Gastrocnemius medialis (tissue), 4 donors: ENCODE measurements at regions not wholly inside any gene's neighbourhood (a gene's known extent, or its start where the extent isn't known, plus 50 kb on each side); places are given as distances from the start of the nearest gene placed in this dataset.

Experiments used
- ATAC-seq, 2 donors: fragments of 150-250 bp; one replicate each; pipeline ENCODE4 v1.9.1; 2016
- DNase-seq, 2 donors: peaks; one replicate each; pipeline ENCODE4 v3.0.0-alpha.2; 2019
- H3K27ac ChIP-seq, 4 donors: fragments of 200-600 bp; sonication (generic); 1 replicate in 1 of 4; 2 replicates in 3 of 4; pipeline ENCODE4 v1.5.1; 2016 to 2018; ENCODE audit warnings: mild to moderate bottlenecking in 2 of 4, moderate library complexity in 1 of 4
- H3K27me3 ChIP-seq, 3 donors: fragments of 200-600 bp; sonication (generic) in 2 of 3; 1 replicate in 1 of 3; 2 replicates in 2 of 3; pipeline versions ENCODE4 v1.5.1 to v1.6.0; 2016 to 2019; ENCODE audit warnings: mild to moderate bottlenecking in 1 of 3, moderate library complexity in 1 of 3
- H3K36me3 ChIP-seq, 2 donors: fragments of 200-600 bp; sonication (generic) in 1 of 2; one replicate each; pipeline ENCODE4 v1.5.1; 2017 to 2018
- H3K4me1 ChIP-seq, 2 donors: fragments of 200-600 bp; sonication (generic) in 1 of 2; one replicate each; pipeline ENCODE4 v1.5.1; 2016 to 2017; ENCODE audit warnings: mild to moderate bottlenecking in 2 of 2
- H3K4me3 ChIP-seq, 4 donors: fragments of 200-600 bp; sonication (generic) in 3 of 4; 1 replicate in 1 of 4; 2 replicates in 3 of 4; pipeline ENCODE4 v1.5.1; 2016 to 2019; ENCODE audit warnings: mild to moderate bottlenecking in 2 of 4
- H3K9me3 ChIP-seq, 3 donors: fragments of 200-600 bp; sonication (generic) in 2 of 3; 1 replicate in 1 of 3; 2 replicates in 2 of 3; pipeline ENCODE4 v1.5.1; 2016 to 2019
- POLR2A ChIP-seq, 2 donors: fragments of 450-650 bp; IDR thresholded peaks; one replicate each; pipeline ENCODE4 v1.6.1; 2017; ENCODE audit warnings: antibody characterized with exemption in 2 of 2, mild to moderate bottlenecking in 2 of 2, moderate library complexity in 2 of 2
- in situ Hi-C, 4 donors: fragments of 200-750 bp; cut with MboI; loops; one replicate each; pipeline versions ENCODE4 v1.15.0 to v1.8.0; 2017; ENCODE audit warnings: low sequenced_read_pairs in 4 of 4
- intact Hi-C: fragments of 100-400 bp; cut with DNase I; formaldehyde crosslinking; loops from one replicate; pipeline ENCODE4 v1.15.1; 2023; ENCODE audit warnings: low total_unique reads
- TF ChIP-seq, protein P1 (sequence below), 5 experiments: fragments of 450-650 bp in 3 of 5; fragments of 200-600 bp in 2 of 5; sonication (generic) in 2 of 5; IDR thresholded peaks in 4 of 5; conservative IDR thresholded peaks in 1 of 5; 1 replicate in 4 of 5; 2 replicates in 1 of 5; pipeline ENCODE4 v1.5.1; 2016 to 2019; ENCODE audit warnings: antibody characterized with exemption in 5 of 5, mild to moderate bottlenecking in 3 of 5, moderate library complexity in 3 of 5

DNA sequence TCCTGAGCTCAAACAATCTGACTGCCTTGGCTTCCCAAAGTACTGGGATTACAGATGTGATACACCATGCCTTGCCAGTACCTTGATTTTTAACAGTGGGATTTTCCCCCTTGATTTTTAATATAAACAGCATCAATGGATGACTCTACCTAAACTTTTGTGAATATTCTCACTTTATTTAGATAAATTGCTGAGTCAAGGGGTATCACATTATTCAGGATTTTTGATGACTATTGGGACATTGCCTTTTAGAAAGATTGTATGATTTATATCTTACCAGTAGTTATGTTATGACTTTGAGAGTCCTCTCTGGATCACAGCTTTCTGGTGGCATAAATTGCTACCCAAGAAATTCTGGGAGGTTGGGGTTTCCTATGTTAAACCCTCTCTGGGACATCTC is 112.5 kb upstream of the SPAG17 start:
- intact Hi-C loops, result loop anchor here (10.0 kb wide), 1 partner anchor 613 kb away; no protein-coding TSS in a partner anchor
- Histone ChIP-seq H3K36me3 (no peaks in the 10 kb centered on the region), H3K4me1 (peaks cover 81 to 83% of the 10 kb centered on the region in 2 donors), H3K4me3 (no peak overlapping the region), H3K9me3 (no peaks in the 10 kb centered on the region), H3K27ac (peak overlapping the region; percentile 84 to 99 (median 89)), H3K27me3 (no peaks in the 10 kb centered on the region)
- ATAC-seq (no peak), DNase-seq (no peak)
- in situ Hi-C loops, result loop anchor here in 1 of 4 donors (25.0 kb wide), 1 partner anchor 665 kb away; no protein-coding TSS in a partner anchor
- no peak for TF ChIP-seq POLR2A (IDR thresholded peaks at IDR 0.05)
- TF ChIP-seq, protein P1, sequence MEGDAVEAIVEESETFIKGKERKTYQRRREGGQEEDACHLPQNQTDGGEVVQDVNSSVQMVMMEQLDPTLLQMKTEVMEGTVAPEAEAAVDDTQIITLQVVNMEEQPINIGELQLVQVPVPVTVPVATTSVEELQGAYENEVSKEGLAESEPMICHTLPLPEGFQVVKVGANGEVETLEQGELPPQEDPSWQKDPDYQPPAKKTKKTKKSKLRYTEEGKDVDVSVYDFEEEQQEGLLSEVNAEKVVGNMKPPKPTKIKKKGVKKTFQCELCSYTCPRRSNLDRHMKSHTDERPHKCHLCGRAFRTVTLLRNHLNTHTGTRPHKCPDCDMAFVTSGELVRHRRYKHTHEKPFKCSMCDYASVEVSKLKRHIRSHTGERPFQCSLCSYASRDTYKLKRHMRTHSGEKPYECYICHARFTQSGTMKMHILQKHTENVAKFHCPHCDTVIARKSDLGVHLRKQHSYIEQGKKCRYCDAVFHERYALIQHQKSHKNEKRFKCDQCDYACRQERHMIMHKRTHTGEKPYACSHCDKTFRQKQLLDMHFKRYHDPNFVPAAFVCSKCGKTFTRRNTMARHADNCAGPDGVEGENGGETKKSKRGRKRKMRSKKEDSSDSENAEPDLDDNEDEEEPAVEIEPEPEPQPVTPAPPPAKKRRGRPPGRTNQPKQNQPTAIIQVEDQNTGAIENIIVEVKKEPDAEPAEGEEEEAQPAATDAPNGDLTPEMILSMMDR (IDR thresholded peaks at IDR 0.05 in 4 of 5, conservative IDR thresholded peaks at IDR 0.05 in 1 of 5), result no peak

DNA sequence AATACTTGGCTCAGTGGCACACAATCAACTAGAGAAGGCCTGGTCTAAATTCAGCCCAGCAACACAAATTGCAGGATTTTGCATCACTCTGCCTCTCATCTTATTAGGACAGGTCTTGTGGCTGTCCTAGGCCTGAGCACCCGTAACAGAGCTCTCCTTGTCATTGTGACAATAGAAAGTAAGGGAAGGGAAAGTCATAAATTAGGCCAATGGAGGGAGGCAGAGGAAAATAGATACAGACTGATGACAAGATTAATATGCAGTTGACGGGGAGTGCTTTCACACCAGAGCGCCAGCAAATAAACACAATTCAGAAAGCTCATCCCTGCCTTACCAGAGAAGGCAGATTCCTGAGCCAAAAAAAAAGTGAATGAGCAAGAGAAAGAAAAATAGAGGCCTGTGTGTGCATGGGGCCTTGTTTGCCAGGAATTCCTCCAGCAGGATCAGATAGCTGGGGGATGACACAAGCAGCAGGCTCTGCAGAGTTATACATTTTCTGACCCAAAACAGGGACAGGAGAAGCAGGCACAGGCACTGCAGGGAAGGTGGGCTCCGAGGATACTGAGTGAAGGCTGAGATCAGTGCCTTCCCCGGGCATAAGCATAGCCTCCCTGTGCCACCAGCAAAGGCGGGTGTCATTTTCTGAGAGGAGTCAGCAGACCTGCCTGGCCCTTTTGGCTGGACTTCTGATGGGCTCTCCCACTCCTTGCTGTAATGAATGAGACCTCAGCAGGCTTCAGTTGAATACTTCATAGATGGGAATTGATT is 110.0 kb upstream of the SPAG17 start:
- Histone ChIP-seq H3K27ac (peak overlapping the region; percentile 84 to 99 (median 89)), H3K36me3 (no peaks in the 10 kb centered on the region), H3K4me3 (no peak overlapping the region), H3K9me3 (no peaks in the 10 kb centered on the region), H3K4me1 (peaks cover 82% of the 10 kb centered on the region in 2 donors), H3K27me3 (no peaks in the 10 kb centered on the region)
- in situ Hi-C loops (loop anchor here in 2 of 4 donors (5.0 to 25.0 kb wide), 2 partner anchors 667 to 692 kb away; partner anchors contain the start of gene TBX15 (in 1 of the 2)), intact Hi-C loops (loop anchor here (10.0 kb wide), 1 partner anchor 610 kb away; no protein-coding TSS in a partner anchor)
- no peak for TF ChIP-seq POLR2A (IDR thresholded peaks at IDR 0.05)
- TF ChIP-seq, protein P1 (IDR thresholded peaks at IDR 0.05 in 4 of 5, conservative IDR thresholded peaks at IDR 0.05 in 1 of 5), result no peak
- ATAC-seq (peak; percentile 0 to 32), DNase-seq (peak; percentile 31 to 77)

DNA sequence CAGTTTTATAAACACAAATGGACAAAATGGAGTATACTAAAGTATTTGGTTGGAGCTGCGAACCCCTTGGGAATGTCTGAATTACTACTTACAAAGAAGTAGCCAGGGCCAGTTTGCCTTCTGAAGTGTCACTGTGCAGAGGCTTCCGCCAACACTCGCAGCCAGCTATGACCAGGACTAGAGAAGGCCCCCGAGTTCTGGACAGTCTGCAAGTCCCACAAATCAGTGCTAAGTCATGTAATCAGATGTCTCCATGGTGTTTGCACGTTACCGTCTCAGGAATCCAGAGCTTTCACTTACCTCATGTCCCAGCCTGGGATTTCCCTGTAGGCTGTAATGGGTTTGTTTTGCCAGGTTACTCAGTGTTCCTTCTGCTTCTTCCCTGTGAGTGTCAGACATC is 106.6 kb upstream of the SPAG17 start:
- H3K36me3 ChIP-seq, result no peaks in the 10 kb centered on the region
- ATAC-seq, result peak; percentile 42 to 51
- H3K4me3 ChIP-seq, result no peak overlapping the region
- no peaks in the 10 kb centered on the region for H3K27me3 ChIP-seq
- DNase-seq, result peak; percentile 79 to 91
- intact Hi-C loops (loop anchor here (2.0 to 10.0 kb wide), 3 partner anchors 607 to 671 kb away; no protein-coding TSS in a partner anchor), in situ Hi-C loops (loop anchor here in 2 of 4 donors (5.0 to 25.0 kb wide), 2 partner anchors 671 to 696 kb away; partner anchors contain the start of gene TBX15 (in 1 of the 2))
- no peaks in the 10 kb centered on the region for H3K9me3 ChIP-seq
- peaks cover 56 to 60% of the 10 kb centered on the region in 2 donors for H3K4me1 ChIP-seq
- H3K27ac ChIP-seq, result peak overlapping the region; percentile 93 to 99 (median 96)
- TF ChIP-seq, protein P1 (IDR thresholded peaks at IDR 0.05 in 4 of 5, conservative IDR thresholded peaks at IDR 0.05 in 1 of 5), result no peak
- TF ChIP-seq POLR2A (IDR thresholded peaks at IDR 0.05), result peak; percentile 18 to 52

DNA sequence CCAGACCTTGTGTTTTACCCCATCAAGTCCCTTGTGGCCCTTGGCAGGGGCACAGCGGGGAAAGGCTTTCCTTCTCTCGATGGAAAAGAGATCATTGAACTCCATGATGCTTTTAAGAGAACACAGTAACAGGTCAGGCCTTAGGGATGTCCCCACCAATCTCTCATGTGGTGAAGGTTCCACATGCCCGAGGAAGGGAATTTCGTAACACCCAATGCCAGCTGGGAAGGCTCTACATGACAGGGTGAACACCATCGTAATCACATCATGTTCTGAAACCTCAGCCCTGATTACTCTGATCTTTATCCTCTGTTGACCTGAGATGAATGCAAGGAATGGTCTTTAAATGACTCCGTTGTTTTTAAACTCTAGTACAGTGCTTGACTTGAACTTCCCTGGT is 105.5 kb upstream of the SPAG17 start:
- peak; percentile 91 to 96 for DNase-seq
- peak; percentile 75 to 79 for ATAC-seq
- no peaks in the 10 kb centered on the region for H3K36me3 ChIP-seq
- no peaks in the 10 kb centered on the region for H3K27me3 ChIP-seq
- intact Hi-C loops (loop anchor here (1.0 to 10.0 kb wide), 4 partner anchors 11 to 672 kb away; no protein-coding TSS in a partner anchor), in situ Hi-C loops (loop anchor here in 2 of 4 donors (5.0 to 25.0 kb wide), 2 partner anchors 672 to 697 kb away; partner anchors contain the start of gene TBX15 (in 1 of the 2))
- H3K27ac ChIP-seq, result peak overlapping the region; percentile 93 to 99 (median 96)
- no peak overlapping the region for H3K4me3 ChIP-seq
- TF ChIP-seq POLR2A (IDR thresholded peaks at IDR 0.05), result no peak
- TF ChIP-seq, protein P1 (IDR thresholded peaks at IDR 0.05 in 4 of 5, conservative IDR thresholded peaks at IDR 0.05 in 1 of 5), result peak in 1 of 5 experiments; percentile 13
- no peaks in the 10 kb centered on the region for H3K9me3 ChIP-seq
- H3K4me1 ChIP-seq, result peaks cover 45 to 49% of the 10 kb centered on the region in 2 donors
